A204.1 (cell line): ENCODE measurements at regions not wholly inside any gene's neighbourhood (a gene's known extent, or its start where the extent isn't known, plus 50 kb on each side); places are given as distances from the start of the nearest gene placed in this dataset.
"Not testable (repeated sequence)": the region's sequence is repeated elsewhere in the genome, so short reads cannot be mapped to it uniquely, and the experiment has no call there.

Source experiments
- FAIRE-seq: peaks from 2 replicates; lab custom pipeline; 2012; peaks lifted over from hg19 to GRCh38; lab: Jason Lieb, UNC

DNA sequence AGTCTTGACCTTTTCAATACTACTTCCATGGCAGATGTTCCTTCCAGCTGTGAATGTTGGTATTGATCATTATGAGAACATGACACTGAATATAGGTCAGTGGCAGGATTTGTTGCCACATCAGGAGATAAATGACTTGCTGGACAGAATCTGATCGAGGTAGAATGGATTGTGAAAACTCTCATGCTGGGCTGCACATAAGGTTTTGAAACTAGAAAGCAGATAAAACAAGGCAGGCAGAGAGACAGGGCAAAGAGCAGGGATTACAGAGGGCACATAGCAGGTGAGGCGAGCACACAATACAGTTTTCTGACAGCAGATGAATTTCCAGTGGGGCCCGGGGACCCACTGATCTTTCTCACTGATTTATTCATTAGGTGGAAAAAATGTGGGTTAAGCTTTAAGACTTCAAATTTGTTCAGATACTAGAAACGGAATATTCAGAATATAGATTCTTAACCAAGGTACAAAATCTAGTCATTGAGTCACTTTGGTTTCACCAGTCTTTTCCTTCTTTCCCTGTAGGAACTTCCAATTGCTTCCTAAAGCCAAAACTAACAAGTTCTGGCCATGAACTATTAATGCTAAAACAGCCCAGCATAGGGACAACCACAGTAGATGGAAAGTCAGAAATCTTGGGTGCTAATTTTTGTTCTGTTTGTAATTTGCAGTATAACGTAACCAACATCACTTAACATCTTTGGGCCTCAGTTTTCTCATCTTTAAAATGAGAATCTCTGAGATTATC lies 296.0 kb upstream of the PTBP2 start:
- no peak for FAIRE-seq

GRCh38 chr1:96427616-96428015 lies 294.0 kb upstream of the PTBP2 start:
- no peak for FAIRE-seq

- FAIRE-seq: no peak
Measured at GRCh38 chr1:96445302-96445701, 276.3 kb upstream of the PTBP2 start.

GRCh38 chr1:96464066-96464465 lies 257.5 kb upstream of the PTBP2 start:
- FAIRE-seq: no peak

GRCh38 chr1:96464522-96464921 lies 257.1 kb upstream of the PTBP2 start:
- no peak for FAIRE-seq

DNA sequence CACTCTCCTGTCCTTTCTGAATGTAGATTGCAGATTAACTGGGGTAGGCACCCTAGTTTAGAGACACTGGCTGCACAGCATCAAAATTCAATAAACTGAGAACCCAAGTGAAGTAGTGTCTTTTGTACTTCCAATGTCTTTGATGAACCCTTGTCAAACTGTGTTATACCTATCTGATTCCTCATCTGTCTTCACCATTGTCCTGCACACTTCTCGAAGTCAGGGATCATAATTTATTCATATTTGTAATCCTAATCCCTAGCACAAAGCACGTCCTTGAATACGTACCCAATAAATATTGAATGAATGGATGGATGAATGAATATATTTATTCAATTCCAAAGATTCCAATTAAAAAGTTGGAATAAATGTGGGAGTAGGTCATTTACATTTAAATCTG lies 256.6 kb upstream of the PTBP2 start:
- FAIRE-seq: no peak

- no peak for FAIRE-seq
Measured at GRCh38 chr1:96465441-96465840, 256.1 kb upstream of the PTBP2 start.

- FAIRE-seq: no peak
Measured at GRCh38 chr1:96466842-96467241, 254.7 kb upstream of the PTBP2 start.

- FAIRE-seq: not testable (repeated sequence)
Measured at GRCh38 chr1:96469726-96470125, 251.9 kb upstream of the PTBP2 start.

DNA sequence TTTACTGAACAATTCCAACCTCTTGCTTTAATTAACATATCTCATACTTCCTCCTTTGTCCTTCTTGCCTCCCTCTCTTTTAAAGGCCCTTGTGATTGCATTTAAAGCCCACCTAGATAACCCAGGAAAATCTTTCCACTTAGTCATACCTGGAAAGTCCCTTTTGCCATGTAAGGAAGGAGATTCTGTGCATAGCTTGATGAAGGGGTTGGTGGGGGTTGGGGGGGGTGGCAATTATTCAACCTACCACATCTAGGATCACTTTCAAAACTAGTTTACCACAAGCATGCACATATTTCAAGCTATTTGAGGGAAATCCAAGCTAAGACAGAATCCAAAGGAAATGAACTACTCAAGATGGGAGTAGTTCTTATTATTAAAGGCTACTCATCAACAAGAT lies 249.1 kb upstream of the PTBP2 start:
- FAIRE-seq: no peak

DNA sequence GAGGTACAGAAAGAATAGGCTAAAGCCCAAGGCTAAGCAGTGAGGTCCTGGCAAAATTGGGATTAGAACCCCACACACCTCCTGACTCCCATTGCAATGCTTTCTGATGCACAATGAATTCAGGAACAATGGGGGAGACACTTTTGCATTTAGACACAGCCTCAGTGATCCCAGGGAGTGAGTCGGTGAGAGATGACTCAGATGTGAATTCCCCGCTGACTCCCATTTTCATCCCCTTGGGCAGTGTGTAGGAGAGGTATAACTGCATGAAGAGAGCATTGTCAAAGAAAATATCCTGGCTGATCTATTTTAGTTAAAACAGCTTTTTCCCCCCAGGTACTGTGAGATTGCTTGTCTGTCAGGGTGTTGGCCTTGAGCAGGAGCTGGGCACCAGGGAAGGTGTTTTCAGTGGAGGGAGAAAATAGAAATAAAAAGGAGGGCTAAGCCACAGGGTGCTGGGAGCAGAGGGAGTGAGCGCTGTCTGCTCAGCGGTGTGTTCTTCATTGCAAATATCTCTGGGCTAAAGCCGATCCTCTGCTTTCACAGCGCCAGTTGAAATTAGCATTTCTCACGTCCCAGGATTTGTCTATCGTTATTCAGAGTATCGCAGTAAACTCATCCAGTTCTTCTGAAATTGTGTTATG lies 247.7 kb upstream of the PTBP2 start:
- FAIRE-seq: no peak

- no peak for FAIRE-seq
Measured at GRCh38 chr1:96474985-96475743, 246.4 kb upstream of the PTBP2 start.

DNA sequence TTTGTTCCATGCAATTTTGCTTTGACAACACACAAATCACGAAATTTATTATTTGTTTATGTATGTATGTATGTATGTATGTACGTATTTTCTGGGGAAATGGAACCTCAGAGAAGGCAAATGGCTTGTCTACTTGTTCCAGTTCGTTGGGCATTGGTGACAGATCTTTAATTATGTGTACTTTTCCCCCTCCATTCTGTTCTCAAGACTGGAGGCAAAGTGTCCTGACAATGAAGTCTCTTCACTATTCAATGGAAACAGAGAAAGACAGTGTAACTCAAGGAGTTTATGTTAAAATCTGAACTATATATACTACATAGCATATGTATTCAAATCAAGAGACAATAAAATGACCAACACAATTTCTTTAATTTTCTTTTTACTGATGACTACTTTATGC lies 245.7 kb upstream of the PTBP2 start:
- FAIRE-seq: no peak

DNA sequence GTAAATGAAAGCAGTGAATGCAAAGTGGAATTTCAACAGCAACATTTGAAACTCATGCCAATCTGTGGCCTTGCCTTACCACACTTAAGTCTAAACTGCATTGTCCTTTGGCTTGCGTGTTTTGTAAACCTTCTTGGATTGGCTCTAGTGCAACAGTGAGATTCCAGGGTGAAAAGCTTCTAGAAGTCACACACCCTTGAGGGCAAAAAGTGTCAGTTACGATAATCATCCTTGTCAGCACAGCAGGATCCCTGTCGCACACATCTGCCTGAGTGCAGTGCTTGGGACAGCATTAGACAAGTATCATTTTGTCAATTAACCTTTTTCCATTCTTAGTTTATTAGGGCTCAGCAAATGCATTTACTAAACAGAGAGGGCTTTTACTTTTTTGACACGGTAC lies 243.4 kb upstream of the PTBP2 start:
- FAIRE-seq: no peak

DNA sequence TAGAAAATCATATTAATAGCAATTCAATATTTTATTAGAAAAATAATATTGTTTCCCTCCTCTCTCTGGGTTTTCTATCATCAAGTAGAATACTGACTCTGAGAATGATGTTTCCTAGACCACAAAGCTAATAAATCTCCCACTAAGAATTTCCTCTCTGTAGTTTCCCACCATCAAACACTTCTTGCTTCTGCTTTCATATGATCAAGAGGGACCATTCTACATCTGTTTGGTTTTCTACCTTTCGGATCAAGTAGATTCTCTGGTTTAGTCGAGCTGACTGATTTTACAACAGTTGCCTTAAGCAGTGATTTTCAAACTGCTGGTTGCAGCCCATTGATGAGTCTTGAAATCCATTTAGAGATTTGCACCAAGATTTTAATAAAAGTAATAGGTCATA lies 240.2 kb upstream of the PTBP2 start:
- no peak for FAIRE-seq

DNA sequence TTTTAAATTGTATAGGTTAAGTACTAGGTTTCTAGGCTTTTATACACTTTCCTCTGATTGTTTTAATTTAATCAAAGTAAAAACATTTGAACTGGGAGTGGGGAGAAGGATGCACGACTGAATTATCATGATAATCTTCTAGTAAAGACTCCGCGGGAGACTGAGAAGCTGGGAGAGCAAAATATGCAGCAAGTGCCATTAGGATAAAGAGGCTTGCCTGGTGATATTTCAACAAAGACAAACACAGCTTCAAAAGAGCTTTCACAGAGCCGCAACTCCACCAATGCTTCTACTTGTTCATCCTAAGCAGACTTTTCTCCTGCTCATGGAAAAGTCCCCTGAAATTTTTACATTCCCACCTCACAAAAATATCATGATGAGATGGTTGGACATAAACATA lies 239.0 kb upstream of the PTBP2 start:
- no peak for FAIRE-seq

DNA sequence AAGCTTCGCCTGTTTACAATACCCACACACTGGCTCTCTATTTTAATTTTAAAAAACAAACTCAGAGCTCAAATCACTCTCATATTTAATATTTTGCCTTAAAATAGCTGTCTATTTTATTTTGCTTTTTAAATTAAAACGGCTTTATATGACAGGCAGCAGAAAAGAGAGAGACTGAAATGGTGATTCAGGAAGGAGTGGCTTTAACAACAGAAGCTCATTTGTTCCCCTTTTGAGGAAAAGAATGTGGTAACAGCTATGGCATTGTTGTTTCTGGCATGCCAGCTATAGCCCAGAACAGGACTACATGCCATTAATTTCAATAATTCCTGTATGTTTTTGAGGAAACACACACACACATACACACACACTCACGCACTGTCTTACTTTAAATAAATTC lies 234.2 kb upstream of the PTBP2 start:
- FAIRE-seq: no peak

GRCh38 chr1:96487971-96488370 lies 233.6 kb upstream of the PTBP2 start:
- FAIRE-seq: no peak

GRCh38 chr1:96488777-96489176 lies 232.8 kb upstream of the PTBP2 start:
- no peak for FAIRE-seq

DNA sequence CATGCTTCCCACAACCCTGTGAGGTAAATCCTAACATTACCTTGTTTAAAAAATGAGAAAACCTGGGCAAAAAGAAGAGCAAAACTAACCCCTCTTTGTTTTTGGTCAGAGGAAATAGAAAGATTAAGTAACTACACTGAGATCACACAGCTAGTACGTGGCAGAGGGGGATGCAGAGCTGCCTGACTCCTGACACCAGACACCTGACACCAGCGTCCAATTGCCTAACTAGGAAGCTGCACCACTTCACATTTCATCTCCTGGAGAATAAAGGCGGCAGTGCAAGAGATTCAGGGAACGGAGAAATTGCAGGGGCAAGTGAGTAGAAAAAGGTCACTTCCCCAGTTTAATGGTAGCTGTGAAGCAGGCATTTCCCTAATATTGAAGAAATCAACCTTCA lies 229.3 kb upstream of the PTBP2 start:
- FAIRE-seq: no peak

DNA sequence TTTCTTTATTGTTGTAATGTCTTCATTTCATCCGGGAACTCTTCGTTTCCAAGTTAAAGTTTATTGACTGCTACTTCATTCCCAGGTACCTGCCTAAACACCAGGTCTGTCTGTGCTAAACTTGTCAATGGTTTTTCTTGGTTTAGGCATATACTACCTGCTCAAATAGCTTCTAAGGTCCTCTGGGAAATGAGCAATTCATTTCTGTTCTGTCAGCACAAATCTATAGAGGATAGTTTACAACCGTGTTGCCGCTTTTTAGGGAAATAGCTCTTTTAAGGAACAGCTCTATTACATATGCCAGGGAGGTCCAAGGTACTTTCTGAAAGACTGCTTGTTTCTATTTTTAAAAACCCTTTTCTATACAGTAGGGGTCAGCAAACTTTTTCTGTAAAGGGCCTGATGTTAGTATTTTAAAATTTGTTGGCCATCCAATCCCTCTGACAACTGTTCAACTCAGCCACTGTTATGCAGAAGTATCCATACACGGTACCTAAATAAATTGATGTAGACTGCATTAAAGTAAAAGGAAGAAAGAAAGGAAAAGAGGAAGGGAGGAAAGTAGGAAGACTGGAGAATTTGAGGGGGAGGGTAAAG lies 222.7 kb upstream of the PTBP2 start:
- FAIRE-seq: no peak

- no peak for FAIRE-seq
Measured at GRCh38 chr1:96508233-96508632, 213.4 kb upstream of the PTBP2 start.

- FAIRE-seq: no peak
Measured at GRCh38 chr1:96509339-96509738, 212.2 kb upstream of the PTBP2 start.
